ENCODE measurements at regions not wholly inside any gene's neighbourhood (a gene's known extent, or its start where the extent isn't known, plus 50 kb on each side); places are given as distances from the start of the nearest gene placed in this dataset.

DNA sequence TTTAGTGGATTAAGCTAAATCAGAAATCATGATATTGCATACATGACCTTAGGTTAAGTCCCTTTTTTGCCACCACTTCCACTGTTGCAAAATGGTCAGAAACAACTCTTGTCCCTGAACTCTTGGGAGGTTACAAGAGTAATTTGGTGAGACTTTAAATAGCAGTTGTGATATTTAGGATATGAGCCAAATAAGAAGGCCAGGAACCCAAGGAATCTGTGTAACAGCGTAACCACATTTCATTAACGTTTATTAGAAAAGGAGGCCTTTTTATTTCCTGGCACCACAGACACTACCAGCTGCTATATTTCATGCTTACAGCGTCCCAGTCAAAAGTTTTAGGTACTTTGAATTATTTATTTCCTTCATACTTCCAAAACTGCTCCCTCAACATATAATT lies 268.0 kb downstream of the GPD2 start:
- TF ChIP-seq, protein P1, sequence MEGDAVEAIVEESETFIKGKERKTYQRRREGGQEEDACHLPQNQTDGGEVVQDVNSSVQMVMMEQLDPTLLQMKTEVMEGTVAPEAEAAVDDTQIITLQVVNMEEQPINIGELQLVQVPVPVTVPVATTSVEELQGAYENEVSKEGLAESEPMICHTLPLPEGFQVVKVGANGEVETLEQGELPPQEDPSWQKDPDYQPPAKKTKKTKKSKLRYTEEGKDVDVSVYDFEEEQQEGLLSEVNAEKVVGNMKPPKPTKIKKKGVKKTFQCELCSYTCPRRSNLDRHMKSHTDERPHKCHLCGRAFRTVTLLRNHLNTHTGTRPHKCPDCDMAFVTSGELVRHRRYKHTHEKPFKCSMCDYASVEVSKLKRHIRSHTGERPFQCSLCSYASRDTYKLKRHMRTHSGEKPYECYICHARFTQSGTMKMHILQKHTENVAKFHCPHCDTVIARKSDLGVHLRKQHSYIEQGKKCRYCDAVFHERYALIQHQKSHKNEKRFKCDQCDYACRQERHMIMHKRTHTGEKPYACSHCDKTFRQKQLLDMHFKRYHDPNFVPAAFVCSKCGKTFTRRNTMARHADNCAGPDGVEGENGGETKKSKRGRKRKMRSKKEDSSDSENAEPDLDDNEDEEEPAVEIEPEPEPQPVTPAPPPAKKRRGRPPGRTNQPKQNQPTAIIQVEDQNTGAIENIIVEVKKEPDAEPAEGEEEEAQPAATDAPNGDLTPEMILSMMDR (IDR thresholded peaks at IDR 0.05; ENCODE audit: low read length), result no peak
- TF ChIP-seq EZH2 (IDR thresholded peaks at IDR 0.05; ENCODE audit: borderline replicate concordance, low read length), result no peak

Data from OCI-LY1 (cell line).